ENCODE measurements at regions not wholly inside any gene's neighbourhood (a gene's known extent, or its start where the extent isn't known, plus 50 kb on each side); places are given as distances from the start of the nearest gene placed in this dataset.

DNA sequence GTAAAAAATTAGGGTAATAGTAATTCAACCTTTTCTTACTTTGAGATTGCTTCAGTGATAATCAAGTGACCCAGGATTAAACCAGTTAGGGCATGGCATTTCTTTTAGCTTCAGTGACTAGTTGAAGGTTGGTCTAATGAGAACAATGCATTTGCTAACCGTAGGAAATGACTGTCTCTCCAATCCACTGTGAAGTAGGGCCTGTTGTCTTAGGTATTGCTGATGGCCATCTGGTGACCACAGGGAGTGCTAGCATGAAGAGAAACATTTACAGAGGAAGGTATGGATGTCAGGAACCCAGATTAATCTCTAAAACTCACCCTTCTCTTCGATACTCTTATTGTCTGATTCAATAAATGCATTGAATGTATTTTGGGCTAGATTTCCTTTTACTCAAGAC is 535.9 kb upstream of the SEMA6A start:
- no peak for DNase-seq (ENCODE audit: low read depth in 2 of 2, low spot score in 1 of 2)

DNA sequence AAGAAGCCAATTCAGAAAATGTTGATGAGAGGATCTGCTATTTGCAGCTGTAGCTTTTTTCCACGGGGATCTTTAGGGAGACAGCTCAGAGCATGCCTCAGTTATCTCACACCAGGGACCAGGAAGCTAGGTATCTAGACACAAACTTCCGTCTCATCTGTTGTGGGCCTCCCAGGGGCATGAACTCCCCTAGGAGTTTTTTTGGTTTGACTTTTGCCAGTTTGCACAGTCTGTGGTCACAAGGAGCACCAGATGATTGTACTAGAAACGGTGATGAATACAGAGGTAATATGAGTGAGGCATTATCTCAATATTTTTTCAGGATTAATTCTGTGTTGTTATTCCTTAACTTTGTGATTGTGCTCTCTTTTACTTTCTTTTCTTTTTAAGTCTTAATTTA is 533.2 kb upstream of the SEMA6A start:
- DNase-seq (ENCODE audit: low read depth in 2 of 2, low spot score in 1 of 2) = no peak

DNA sequence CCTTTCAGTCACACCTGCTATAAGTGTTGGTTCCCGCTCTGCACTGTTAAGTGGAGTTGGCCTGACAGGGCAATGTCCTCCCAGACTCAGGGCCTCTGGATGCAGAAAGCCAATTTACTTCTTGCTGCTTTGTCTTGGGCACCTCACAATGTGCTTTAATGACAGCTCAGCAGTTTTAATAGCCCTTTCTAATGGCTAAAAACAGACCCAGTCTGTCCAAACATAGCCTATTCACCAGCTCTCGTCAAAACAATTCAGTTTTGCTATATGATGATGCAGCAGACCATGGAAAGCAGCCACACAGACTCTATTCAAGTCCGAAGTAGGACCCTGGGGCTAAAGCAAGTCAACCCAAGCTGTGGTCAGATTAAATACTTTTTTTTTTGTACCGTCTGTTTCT is 529.1 kb upstream of the SEMA6A start:
- DNase-seq (ENCODE audit: low read depth in 2 of 2, low spot score in 1 of 2) = no peak

DNA sequence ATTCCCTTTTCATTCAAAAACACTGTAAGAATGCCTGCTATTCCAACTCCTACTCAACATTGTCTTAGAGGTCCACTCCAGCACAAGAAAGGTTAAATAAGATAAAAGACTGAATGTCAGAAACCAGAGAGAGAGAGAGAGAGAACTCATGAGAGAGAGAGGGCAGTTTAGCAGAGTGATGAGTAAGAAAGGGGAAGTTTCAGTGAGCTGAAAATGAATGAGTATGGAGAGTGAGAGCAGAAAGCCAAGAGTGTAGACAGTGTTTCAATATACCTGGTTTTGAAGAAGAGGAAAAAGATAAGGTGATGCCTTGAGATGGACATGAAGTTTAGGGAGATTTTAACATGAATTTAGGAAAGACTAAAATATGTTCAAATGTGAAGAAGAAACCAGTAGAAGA is 528.0 kb upstream of the SEMA6A start:
- DNase-seq (ENCODE audit: low read depth in 2 of 2, low spot score in 1 of 2) = no peak

DNA sequence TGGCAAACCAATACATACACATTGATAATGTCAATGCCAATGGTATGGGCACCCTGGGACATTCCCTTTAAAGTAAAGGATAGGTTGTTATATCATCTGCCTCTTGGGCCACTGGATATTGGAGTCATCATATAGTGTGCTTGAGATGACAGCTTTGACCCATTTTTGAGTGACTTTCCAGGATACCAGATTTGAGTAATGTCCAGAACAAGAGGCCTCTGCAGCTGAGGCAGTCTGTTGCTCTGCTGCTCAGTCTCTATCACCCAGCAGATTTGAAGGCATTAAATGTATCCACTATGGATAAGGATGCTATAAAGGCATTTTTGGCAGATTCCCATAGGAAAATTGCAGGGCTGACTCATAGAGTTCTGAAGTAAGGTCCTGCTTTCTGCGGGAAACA is 525.6 kb upstream of the SEMA6A start:
- no peak for DNase-seq (ENCODE audit: low read depth in 2 of 2, low spot score in 1 of 2)

DNA sequence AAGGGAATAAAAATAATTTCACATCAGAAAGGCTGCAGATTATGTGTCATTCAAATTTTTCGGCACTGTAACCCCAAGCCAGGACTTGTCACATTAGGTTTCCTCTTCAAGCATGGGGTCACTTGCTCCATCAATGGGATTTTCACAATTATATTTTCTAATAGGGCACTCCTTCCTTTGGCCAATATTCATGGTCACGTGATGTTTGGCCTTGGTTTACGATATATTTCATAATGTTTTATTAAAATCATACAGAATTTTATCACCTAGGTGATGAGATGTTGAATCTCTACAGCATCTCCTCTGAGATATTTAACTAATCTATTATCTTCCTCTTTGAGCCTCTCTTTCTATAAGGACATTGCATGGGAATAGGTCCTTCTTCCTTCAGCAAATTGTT is 523.5 kb upstream of the SEMA6A start:
- no peak for DNase-seq (ENCODE audit: low read depth in 2 of 2, low spot score in 1 of 2)

DNA sequence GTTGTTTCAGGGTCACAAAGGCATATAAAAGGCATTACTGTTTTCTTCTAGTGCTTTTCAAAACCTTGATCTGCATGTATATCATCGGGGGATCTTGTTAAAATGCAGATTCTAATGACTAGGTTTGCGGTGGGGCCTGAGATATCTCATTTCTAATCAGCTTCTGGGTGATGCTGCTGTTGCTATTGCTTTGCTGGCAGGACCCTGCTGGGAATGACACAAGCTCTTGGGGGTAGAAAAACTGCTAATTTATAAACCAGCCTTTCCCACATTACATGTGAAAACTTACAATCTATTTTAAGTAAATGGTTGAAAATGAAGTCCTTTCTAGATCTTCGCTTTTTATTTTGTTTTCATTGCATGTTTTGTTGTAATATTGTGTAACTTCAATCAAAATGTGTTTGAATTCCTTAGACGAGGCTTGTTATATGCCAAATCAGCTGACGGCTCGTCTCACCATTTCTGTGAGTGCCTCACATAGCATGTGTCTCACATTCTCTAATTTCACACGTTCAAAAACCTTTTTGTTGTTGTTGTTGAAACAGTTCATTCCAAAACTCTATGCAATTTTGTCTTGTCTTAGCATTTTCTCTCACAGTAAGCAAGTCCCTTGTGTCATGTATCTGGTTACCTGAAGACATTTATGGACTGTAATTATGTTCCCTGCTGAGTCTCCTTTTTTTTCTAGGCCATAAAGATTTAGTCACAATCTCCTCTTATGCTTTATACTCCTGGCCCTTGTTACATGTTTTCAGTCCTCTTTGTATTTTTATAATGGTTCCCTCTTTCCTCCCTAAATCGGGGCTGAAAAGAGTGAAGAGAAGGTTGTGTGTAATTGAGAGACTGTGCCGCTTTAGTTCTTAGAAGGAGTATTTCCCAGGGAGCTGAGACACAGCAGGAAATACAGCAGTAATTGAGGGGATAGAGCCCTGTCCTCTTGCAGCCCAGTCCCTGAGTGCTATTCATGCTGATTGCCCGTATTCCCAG is 521.0 kb upstream of the SEMA6A start:
- DNase-seq (ENCODE audit: low read depth in 2 of 2, low spot score in 1 of 2) = no peak

DNA sequence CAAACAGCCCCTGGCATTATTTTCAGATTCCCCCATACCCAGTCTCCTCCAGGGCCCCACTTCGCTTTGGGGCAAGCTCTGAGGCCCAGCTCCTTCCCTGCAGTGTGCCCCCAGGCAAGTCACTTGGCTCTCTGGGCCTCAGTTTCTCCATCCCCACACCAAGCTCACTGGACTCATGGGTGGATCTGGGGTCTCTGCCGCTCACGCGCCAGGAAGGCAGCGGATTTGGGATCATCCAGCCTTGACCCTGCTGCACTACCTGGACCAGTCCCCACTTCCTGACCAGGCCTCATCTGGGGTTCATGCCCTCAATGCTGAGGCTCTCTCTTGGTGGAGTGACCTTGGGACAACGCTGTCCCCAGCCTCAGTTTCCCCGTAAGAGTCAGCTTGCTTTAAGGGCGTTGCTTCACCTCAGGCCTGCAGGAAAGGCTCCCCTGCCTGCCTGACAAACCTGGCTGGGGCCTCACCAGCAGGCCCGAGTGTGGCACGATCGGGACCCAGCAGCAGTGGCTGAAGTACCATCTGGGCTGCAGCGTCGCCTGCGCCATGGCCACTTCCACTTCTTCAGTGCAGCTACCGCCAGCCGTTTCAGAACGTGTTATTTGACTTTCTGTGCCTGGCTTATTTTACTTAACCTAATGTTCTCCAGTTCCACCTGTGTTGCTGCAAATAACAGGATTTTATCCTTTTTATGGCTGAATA is 519.6 kb upstream of the SEMA6A start:
- no peak for DNase-seq (ENCODE audit: low read depth in 2 of 2, low spot score in 1 of 2)

DNA sequence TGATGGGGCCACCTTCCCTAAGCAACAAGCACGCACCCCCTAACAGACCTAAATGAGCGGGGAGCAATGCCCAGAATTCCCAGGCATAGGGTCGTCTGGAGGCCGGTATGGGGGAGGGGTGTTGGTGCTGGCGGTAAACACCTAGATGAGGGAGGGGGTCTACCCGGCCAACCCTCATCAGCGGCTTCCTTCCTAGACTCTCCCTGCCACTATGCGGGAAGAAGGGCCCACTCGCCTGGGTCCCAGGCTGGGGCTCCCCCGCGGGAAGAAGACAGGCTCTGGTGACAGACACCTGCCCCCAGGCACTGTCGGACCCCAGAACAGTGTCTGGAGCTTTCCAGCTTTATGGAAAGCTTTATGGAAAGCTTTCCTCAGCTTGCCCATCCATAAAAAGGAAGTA is 519.0 kb upstream of the SEMA6A start:
- no peak for DNase-seq (ENCODE audit: low read depth in 2 of 2, low spot score in 1 of 2)

DNA sequence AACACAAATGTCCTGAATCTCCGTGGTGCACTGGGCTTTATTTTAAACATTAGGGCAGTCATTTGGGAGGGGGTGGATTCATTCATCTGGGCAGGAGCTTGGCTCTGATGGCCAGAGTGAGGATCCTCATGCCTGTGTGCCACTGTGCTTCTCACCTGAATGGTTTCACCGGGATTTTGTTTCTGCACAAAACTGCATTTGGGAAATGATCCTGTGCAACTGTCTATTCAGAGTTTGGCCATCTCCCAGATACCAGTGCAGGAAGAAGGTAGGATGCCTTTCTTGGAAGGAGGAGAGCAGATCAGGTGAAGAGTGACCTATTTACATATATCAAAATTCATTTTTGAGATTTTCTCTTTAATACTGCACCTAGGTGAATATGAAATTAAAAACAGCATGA is 514.4 kb upstream of the SEMA6A start:
- no peak for DNase-seq (ENCODE audit: low read depth in 2 of 2, low spot score in 1 of 2)

DNA sequence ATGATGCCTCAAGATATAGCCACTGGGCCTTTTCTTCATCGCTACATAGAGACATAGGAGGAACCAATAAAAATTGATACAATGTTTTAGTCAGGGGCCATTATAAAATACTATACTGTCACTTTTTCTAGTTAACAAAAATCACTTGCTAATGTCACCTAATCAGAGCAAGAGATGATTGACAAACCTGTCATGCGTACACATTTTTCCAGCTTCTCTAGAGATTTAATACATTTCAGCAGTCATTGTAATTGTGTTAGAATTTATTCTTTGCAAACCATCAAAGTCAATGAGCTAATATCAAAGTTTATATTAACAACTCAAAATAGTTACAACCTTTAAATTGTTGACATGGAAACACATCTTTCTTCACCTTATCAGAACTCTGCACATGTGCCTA is 513.6 kb upstream of the SEMA6A start:
- no peak for DNase-seq (ENCODE audit: low read depth in 2 of 2, low spot score in 1 of 2)

DNA sequence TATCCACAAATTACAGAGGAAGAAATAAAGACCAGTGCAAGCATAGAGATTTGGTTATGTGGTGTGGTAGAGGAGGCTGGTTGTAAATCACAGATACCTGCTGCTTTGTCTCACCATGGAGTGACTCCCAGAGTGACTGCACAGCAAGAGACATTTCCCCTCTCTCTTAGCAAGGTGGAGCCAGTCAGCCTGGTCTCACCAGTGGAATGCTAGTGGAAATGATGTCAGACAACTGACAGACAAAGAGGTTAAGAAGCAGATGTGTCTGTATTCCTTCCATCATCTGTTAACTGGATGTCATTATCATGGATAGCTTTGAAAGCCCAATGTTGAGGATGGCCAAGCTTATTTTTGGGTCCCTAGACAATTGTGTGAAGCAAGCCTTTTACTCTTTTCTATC is 509.4 kb upstream of the SEMA6A start:
- DNase-seq (ENCODE audit: low read depth in 2 of 2, low spot score in 1 of 2) = no peak

DNA sequence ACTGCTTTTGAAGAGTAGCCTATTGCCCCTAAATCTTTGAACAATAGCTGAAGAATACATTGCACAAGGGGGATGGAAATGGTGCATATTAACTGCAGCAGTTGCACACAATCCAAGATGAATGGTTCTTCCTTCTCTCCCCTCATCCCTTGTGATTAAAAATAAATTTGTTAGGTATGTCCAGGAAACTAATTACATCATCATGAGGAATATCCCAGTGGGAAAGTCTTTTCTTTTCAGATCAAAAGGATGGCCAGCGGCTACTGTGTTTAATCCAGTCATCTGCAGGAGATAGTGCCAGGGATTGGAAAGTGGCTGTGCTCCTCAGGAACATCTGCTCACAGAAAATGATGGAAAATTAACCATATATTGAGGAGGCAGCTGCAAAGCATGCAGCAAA is 508.4 kb upstream of the SEMA6A start:
- DNase-seq (ENCODE audit: low read depth in 2 of 2, low spot score in 1 of 2) = no peak

DNA sequence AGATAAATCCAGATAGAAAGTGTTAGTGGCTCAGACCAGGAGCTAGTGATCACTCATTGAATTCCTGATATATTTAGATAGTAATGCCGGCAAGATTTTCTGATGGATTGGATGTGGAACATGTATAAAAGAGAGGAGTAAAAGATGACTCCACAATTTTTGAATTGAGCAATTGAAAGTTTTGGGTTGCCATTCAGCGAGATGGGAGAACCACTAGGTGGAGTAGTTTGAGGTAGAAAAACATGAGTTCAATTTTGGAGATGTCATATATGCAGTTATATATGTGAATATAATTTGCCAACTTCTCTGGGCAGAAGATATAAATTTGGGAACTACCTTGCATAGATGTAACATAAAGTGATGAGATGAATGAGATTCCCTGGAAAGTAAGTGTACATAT is 502.5 kb upstream of the SEMA6A start:
- DNase-seq (ENCODE audit: low read depth in 2 of 2, low spot score in 1 of 2) = no peak

DNA sequence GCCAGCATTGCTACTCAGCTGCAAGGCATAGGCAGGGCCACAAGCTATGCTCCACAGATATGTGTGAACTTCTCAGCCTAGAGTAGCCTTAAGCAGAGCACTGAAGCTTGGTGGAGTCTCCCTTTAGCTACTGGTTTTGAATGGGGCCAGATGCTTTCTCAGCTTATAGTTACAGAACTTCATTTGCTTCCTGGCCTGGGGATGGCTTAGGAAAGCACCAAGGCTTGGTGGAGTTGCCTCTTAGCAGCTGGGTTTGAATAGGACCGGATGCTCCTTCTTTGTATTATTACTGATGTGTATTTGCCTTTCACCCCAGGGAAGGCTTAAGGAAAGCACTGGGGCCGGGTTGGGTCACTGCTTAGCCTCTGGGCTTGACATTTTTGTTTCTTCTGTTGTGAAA is 497.8 kb upstream of the SEMA6A start:
- no peak for DNase-seq (ENCODE audit: low read depth in 2 of 2, low spot score in 1 of 2)

DNA sequence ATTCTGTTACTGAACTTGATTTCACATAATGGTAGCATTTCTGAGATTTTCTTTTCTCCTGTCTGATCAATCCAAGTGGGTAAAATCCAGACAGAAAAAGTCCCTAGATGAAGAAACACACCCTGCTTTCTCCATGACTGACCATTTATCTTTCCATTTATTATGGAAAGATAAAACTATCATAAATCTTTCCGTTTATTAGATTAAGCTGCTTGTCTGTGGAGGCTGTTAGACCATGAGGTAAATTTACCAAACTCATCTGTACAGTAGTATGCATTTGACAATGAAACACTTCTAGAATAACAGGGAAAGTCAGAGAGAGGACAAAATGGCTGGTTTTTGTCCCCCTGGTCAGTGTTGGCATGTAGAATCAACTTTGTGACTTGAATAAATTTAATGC is 491.2 kb upstream of the SEMA6A start:
- DNase-seq (ENCODE audit: low read depth in 2 of 2, low spot score in 1 of 2) = no peak

DNA sequence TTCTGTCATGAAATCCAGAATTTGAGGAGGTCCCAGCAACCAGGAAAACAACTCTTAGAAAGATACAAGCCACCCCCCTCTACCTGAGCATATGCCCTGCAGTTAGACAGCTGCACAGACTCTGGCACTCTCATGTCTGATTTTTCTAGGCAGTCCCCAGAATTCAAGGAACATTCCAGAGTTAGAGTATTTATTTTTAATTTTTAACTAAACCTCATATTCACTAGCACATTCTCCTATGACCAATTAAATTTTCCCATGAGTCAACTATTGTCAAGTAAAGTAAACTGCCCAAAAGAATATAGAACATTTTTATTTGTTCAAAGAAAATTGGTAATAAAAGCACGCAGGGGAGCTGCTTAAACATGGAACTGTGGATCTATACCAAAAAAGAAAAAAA is 490.5 kb upstream of the SEMA6A start:
- no peak for DNase-seq (ENCODE audit: low read depth in 2 of 2, low spot score in 1 of 2)

DNA sequence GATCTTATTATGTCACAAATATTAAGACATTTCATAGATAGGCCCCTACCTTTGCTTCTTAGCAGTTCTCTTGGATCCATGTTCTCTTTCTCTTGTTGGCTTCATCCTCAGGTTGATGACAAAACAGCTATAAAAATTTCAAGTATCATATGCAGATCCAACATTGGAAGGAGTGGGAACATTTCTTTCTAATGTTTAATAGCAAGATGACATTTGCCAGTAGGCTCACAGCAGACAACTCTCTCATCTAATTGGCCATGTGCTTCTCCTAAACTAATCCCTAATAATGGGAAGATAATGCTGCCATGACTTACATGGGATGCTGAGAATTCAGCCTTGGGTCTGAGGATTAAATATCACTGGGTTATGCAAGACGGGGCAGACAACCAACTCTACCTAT is 485.5 kb upstream of the SEMA6A start:
- no peak for DNase-seq (ENCODE audit: low read depth in 2 of 2, low spot score in 1 of 2)

DNA sequence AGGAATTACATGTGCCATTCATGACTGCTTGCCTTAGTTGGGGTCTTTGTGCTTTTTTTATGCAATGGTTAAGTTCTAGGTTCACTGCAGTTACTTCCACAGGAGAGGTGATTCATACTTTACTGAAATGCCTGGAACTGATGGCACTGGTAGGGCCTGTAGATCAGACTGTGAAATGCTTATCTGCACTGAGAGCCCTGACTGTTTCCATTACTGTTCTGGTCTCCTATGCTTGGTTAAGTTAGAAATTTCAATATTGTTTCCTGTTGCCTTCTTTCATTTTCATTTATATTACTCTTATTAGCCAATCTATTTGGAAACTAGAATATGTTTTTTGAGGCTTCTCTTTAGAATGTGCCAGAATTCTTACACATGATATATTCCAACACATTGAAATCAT is 484.1 kb upstream of the SEMA6A start:
- DNase-seq (ENCODE audit: low read depth in 2 of 2, low spot score in 1 of 2) = no peak

DNA sequence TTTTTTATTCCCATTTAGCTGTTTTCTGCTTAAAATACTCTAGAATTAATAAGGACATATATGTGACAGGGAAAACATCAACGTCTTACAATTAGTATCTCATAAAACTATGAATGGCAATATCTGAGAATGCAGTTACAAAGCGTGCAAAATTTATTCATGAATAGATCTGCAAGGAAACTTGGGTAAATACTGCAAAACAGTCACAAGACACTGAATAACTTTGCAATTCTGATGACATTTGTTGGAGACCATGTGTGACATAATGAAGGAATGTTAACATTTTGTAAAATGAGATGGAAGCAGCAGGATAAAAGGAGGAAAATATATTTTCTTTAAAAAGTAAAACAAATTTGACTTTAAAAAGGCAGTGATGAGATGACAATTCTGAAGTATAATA is 480.9 kb upstream of the SEMA6A start:
- no peak for DNase-seq (ENCODE audit: low read depth in 2 of 2, low spot score in 1 of 2)

DNA sequence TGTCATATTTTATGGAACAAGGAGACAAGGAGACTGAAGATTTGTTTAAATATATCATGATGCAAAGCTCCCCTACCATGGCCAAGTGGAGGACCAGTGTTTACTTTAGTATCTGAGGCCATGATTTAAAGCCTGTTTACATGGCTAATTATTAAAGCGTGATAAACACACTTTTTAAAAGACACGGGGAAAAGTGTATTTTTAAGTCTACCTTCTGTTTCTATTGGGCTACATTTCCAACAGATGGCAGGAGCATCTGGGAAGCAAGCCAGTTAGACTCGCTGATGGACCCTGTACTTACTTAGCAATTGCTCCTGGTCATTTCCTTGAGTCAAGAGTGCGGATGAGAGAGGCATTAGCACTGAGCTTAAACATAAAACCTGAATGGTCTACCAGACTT is 480.3 kb upstream of the SEMA6A start:
- DNase-seq (ENCODE audit: low read depth in 2 of 2, low spot score in 1 of 2) = no peak

DNA sequence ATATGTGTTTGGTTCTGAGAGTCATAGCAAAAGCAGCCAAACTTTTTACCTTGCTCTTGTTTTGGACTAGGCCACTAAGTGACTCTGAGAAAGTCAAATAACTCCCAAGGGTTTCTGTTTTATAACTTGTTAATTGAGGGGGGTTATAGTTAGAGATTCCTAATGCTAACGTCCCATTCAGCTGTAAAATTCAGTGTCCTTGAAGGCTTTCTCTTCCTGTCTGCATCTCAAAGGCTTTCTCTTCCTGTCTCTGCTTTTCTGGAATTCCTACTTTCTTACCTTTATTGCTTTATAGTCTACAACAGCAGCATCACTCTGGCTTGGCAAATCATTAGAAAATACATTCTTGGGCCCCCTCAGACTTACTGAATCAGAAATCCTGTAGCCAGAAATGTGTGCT is 479.5 kb upstream of the SEMA6A start:
- DNase-seq (ENCODE audit: low read depth in 2 of 2, low spot score in 1 of 2) = no peak
